Spleen (tissue), 11 donors: ENCODE measurements at regions not wholly inside any gene's neighbourhood (a gene's known extent, or its start where the extent isn't known, plus 50 kb on each side); places are given as distances from the start of the nearest gene placed in this dataset.
"Not testable (repeated sequence)": the region's sequence is repeated elsewhere in the genome, so short reads cannot be mapped to it uniquely, and the experiment has no call there.

Experiments
- DNase-seq: peaks from one replicate; pipeline ENCODE4 v3.0.0-alpha.2; 2020
- H3K27ac ChIP-seq, 8 donors: fragments of 200-600 bp; sonication (generic) in 7 of 8; 1 replicate in 4 of 8; 2 replicates in 4 of 8; pipeline versions ENCODE4 v1.5.0 to v1.8.0; 2016 to 2021; ENCODE audit warnings: inconsistent platforms in 4 of 8, mild to moderate bottlenecking in 4 of 8, moderate library complexity in 1 of 8
- H3K27me3 ChIP-seq, 7 donors: fragments of 200-600 bp; sonication (generic) in 6 of 7; replicated peaks in 1 of 7; 1 replicate in 4 of 7; 2 replicates in 3 of 7; pipeline versions ENCODE4 v1.5.0 to v1.8.0; 2016 to 2021; ENCODE audit warnings: inconsistent platforms in 3 of 7, mild to moderate bottlenecking in 1 of 7
- H3K36me3 ChIP-seq, 6 donors: fragments of 200-600 bp; sonication (generic) in 5 of 6; 1 replicate in 4 of 6; 2 replicates in 2 of 6; pipeline versions ENCODE4 v1.5.0 to v1.8.0; 2016 to 2021; ENCODE audit warnings: inconsistent platforms in 2 of 6
- H3K4me1 ChIP-seq, 6 donors: fragments of 200-600 bp; sonication (generic) in 5 of 6; 1 replicate in 3 of 6; 2 replicates in 3 of 6; pipeline versions ENCODE4 v1.5.0 to v1.8.0; 2016 to 2021; ENCODE audit warnings: inconsistent platforms in 3 of 6
- H3K4me3 ChIP-seq, 8 donors: fragments of 200-600 bp; sonication (generic) in 7 of 8; 1 replicate in 4 of 8; 2 replicates in 4 of 8; pipeline versions ENCODE4 v1.5.0 to v1.8.0; 2016 to 2021; ENCODE audit warnings: inconsistent platforms in 4 of 8, mild to moderate bottlenecking in 4 of 8, moderate library complexity in 2 of 8
- H3K9me3 ChIP-seq, 8 donors: fragments of 200-600 bp; sonication (generic) in 7 of 8; 1 replicate in 4 of 8; 2 replicates in 4 of 8; pipeline versions ENCODE4 v1.5.0 to v1.8.0; 2016 to 2021; ENCODE audit warnings: inconsistent platforms in 4 of 8
- POLR2A ChIP-seq, 3 donors: fragments of 450-650 bp; IDR thresholded peaks; one replicate each; pipeline ENCODE4 v1.5.1; 2017; ENCODE audit warnings: antibody characterized with exemption in 3 of 3, mild to moderate bottlenecking in 1 of 3
- POLR2AphosphoS5 ChIP-seq, 3 donors: sonication (generic); formaldehyde crosslinking; IDR thresholded peaks; one replicate each; pipeline ENCODE4 v1.5.1; 2017; ENCODE audit warnings: antibody characterized with exemption in 3 of 3
- WGBS, 5 donors: extraction: QIAGEN DNeasy Blood & Tissue Kit in 3 of 5; methylation state at CpG; one replicate each; pipeline versions ENCODE4 v1.1.5 to v1.1.7; 2013 to 2018; 5-methylcytosine and 5-hydroxymethylcytosine counted together
- intact Hi-C: fragments of 100-400 bp; cut with DNase I; formaldehyde crosslinking; loops from one replicate; pipeline ENCODE4 v1.15.0; 2023; ENCODE audit warnings: low total_unique reads
- TF ChIP-seq, protein P1 (sequence below), 11 experiments: fragments of 200-600 bp in 7 of 11; fragments of 450-650 bp in 4 of 11; sonication (generic) in 4 of 11; IDR thresholded peaks in 8 of 11; conservative IDR thresholded peaks in 3 of 11; 1 replicate in 7 of 11; 2 replicates in 4 of 11; pipeline versions ENCODE4 v1.4.0 to v1.8.0; 2016 to 2021; ENCODE audit warnings: antibody characterized with exemption in 11 of 11, inconsistent platforms in 4 of 11, mild to moderate bottlenecking in 1 of 11
- donor health status: healthy with polysubstance abuse.
- donor health status: DM: no; HTN: no; CAD: no; lungs with moderate emphysema.
- donor health status: DM: no; HTN: no; CAD: no.
- donor health status: Bipolar disorder and iron deficiency.
- donor health status: healthy.
- donor health status: DM: no; HTN: no; CAD: no.
- donor health status: DM: yes; HTN: yes; CAD: no.

DNA sequence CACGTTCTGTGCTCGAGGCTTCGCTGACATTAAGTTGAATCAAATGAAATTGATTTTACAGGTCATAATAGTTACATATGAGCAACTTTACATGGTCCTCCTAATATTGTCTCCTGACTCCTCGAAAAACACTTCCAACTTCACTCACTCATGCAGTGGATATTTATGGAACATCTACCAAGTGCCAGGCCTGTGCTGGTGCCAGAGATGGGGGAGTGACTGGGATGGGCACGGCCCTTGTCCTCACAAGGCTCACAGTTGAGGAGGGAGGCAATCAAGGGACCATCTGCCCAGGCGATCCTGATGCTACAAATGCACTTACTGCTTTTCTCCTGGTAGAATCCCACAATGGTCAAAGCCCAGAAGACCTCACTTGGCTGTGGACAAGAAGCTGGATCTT, 426.4 kb downstream of the PREX1 start:
- Histone ChIP-seq H3K27ac (no peak overlapping the region), H3K9me3 (no peaks in the 10 kb centered on the region), H3K4me1 (no peaks in the 10 kb centered on the region), H3K4me3 (no peak overlapping the region), H3K36me3 (no peaks in the 10 kb centered on the region), H3K27me3 (peaks cover 0 to 76% (median 0%) of the 10 kb centered on the region in 7 donors)
- TF ChIP-seq, protein P1, sequence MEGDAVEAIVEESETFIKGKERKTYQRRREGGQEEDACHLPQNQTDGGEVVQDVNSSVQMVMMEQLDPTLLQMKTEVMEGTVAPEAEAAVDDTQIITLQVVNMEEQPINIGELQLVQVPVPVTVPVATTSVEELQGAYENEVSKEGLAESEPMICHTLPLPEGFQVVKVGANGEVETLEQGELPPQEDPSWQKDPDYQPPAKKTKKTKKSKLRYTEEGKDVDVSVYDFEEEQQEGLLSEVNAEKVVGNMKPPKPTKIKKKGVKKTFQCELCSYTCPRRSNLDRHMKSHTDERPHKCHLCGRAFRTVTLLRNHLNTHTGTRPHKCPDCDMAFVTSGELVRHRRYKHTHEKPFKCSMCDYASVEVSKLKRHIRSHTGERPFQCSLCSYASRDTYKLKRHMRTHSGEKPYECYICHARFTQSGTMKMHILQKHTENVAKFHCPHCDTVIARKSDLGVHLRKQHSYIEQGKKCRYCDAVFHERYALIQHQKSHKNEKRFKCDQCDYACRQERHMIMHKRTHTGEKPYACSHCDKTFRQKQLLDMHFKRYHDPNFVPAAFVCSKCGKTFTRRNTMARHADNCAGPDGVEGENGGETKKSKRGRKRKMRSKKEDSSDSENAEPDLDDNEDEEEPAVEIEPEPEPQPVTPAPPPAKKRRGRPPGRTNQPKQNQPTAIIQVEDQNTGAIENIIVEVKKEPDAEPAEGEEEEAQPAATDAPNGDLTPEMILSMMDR (IDR thresholded peaks at IDR 0.05 in 8 of 11, conservative IDR thresholded peaks at IDR 0.05 in 3 of 11): no peak
- no peak for DNase-seq
- WGBS, 5 donors: 76 to 87% (median 81%) methylated on average over 6 of the region's 6 CpGs
- intact Hi-C loops: no loop called here

DNA sequence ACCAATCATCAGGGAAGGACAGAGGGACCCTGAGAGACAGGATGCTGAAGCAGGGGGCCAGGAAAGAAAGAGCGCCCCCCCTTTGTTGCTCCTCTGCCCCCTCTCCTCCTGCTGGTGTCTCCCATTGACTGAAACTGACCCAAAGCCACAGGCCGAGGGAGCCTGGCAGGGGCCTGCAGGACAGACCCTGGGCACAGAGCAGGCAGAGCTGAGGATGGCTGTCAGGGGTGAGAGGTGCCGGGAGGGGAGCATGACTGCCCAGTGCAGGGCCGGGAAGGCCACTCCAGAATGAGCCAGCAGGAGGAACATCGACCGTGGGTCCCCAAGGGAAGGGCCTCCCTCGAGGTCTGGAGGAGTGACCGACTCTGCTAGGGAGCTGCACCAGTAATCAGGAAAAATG, 427.8 kb downstream of the PREX1 start:
- DNase-seq: no peak
- H3K27me3 ChIP-seq: peaks cover 0 to 64% (median 0%) of the 10 kb centered on the region in 7 donors
- H3K27ac ChIP-seq: no peak overlapping the region
- H3K9me3 ChIP-seq: no peaks in the 10 kb centered on the region
- 61 to 90% (median 79%) methylated on average over 5 to 8 of the region's 8 CpGs for WGBS, 5 donors
- no peak overlapping the region for H3K4me3 ChIP-seq
- TF ChIP-seq, protein P1 (IDR thresholded peaks at IDR 0.05 in 8 of 11, conservative IDR thresholded peaks at IDR 0.05 in 3 of 11): no peak
- TF ChIP-seq POLR2A (IDR thresholded peaks at IDR 0.05) (no peak), POLR2AphosphoS5 (IDR thresholded peaks at IDR 0.05) (no peak)
- H3K4me1 ChIP-seq: no peaks in the 10 kb centered on the region
- intact Hi-C loops: no loop called here
- no peaks in the 10 kb centered on the region for H3K36me3 ChIP-seq

DNA sequence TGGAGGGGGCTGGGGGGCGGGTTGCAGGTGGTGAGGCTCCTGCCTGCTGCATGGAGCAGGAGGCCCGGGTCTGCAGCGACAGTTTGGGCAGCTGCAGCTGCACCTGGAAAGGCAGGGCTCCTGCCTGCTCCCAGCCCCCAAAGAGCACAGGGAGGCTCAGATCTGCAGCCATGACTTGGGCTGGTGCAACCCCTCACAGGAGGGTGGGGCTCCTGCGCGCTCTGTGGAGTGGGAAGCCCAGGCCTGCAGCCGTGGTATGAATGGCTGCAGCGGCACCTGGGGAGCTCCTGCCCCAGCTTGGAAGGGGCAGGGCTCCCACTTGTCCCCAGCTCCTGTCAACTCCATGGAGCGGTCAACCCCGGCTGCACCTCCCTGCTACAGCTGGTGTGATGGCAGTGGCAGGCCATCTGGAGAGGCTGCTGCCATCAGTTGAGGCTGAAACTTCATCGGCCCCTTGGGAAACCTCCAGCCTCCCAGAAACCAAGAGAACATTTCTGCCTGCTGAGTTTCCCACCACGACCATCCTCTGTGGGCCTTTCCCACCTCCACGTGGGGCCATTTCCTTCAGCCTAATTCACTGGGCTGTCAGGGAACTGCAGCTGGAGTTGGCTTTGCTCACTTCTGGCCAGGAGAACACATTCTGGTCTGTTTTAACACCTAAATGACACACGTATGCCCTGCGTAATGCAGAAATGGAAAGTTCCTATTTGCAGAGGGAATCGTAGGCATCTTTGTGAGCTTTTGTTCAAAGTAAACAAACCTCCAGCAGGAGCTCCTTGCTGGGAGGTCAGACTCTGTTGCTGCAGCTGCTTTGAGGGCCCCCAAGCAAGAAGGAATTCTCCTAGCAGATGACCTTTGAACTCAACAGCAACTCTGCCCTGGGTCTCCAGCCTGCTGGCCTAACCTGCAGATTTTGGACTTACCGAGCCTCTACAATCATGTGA, 429.0 kb downstream of the PREX1 start:
- peaks cover 0 to 54% (median 0%) of the 10 kb centered on the region in 7 donors for H3K27me3 ChIP-seq
- H3K4me3 ChIP-seq: no peak overlapping the region
- intact Hi-C loops: no loop called here
- no peak overlapping the region for H3K27ac ChIP-seq
- WGBS, 5 donors: 77 to 86% (median 83%) methylated on average over 9 to 16 of the region's 16 CpGs
- no peak for DNase-seq
- TF ChIP-seq POLR2AphosphoS5 (IDR thresholded peaks at IDR 0.05) (no peak), POLR2A (IDR thresholded peaks at IDR 0.05) (no peak)
- TF ChIP-seq, protein P1 (IDR thresholded peaks at IDR 0.05 in 8 of 11, conservative IDR thresholded peaks at IDR 0.05 in 3 of 11): no peak
- no peaks in the 10 kb centered on the region for H3K36me3 ChIP-seq
- H3K9me3 ChIP-seq: no peaks in the 10 kb centered on the region
- no peaks in the 10 kb centered on the region for H3K4me1 ChIP-seq

DNA sequence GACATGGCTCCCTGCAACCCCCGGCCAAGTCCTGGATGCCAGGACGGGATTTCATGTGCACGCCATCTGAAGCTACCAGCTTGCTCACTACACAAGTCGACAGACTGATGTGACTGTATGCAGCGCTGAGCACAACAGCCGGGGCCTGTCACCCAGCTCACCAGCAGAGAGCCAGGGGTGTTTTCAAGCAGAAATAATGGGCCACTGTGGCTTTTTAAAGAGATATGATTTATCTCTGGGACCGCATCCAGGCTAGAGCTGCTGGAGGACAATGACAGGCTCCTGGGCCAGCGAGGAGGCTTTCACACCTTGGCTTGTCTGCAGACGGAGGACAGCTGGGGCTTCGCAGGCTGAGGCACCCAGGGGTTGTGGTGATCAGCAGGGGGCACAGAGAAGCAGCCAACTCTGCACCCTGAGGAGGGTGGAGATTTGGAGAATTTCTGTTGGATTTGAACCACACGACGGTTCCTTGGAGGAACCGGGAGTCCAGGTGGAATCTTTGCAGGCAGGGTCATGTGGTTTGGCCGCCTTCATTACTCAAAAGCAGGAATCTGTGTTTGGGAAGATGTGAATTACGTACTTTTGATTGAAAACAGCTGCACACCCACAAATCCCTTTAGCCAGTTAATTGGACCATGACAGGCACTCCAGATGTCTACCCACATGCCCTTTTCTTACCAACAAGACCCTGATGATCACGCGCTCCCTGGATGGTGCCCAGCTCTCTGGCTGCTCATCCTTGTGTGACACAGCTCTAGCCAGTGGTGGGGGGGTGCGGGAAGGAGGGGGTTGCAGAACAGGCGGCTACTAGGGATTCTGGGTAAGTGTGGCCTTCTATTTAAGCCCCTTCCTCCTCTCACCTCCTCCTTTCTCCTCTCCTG, 430.6 kb downstream of the PREX1 start:
- H3K4me1 ChIP-seq, H3K4me3 ChIP-seq, H3K36me3 ChIP-seq, DNase-seq, intact Hi-C loops, H3K27ac ChIP-seq: not testable (repeated sequence)
- 64 to 85% (median 82%) methylated on average over 19 of the region's 19 CpGs for WGBS, 5 donors
- Histone ChIP-seq H3K27me3 (peaks cover 0 to 48% (median 0%) of the 10 kb centered on the region in 7 donors), H3K9me3 (peaks cover 0 to 14% (median 8%) of the 10 kb centered on the region in 8 donors)
